ENCODE measurements at regions not wholly inside any gene's neighbourhood (a gene's known extent, or its start where the extent isn't known, plus 50 kb on each side); places are given as distances from the start of the nearest gene placed in this dataset.
"Not testable (repeated sequence)": the region's sequence is repeated elsewhere in the genome, so short reads cannot be mapped to it uniquely, and the experiment has no call there.

GRCh38 chr6:815348-815738, 122.4 kb upstream of the EXOC2 start:
- H3K27me3 ChIP-seq (ENCODE audit: control insufficient read depth, insufficient read depth, low read length): peaks cover 2% of the 10 kb centered on the region
- H3K36me3 ChIP-seq (ENCODE audit: control insufficient read depth, insufficient read depth, low read length): no peaks in the 10 kb centered on the region
- no peak for DNase-seq
- H3K4me1 ChIP-seq (ENCODE audit: control insufficient read depth, insufficient read depth, low read length): peaks cover 16% of the 10 kb centered on the region
- 100% methylated on average over 1 of the region's 3 CpGs for WGBS (ENCODE audit: insufficient coverage, low lambda C conversion rate)
- H3K4me3 ChIP-seq (ENCODE audit: low read length): no peak overlapping the region
- H3K9me3 ChIP-seq (ENCODE audit: control insufficient read depth, low read depth, low read length): no peaks in the 10 kb centered on the region
- no peak overlapping the region for H3K27ac ChIP-seq (ENCODE audit: low read length)

GRCh38 chr6:814378-815347, 121.7 kb upstream of the EXOC2 start:
- Histone ChIP-seq H3K27me3 (ENCODE audit: control insufficient read depth, insufficient read depth, low read length) (peaks cover 2% of the 10 kb centered on the region), H3K9me3 (ENCODE audit: control insufficient read depth, low read depth, low read length) (no peaks in the 10 kb centered on the region), H3K4me1 (ENCODE audit: control insufficient read depth, insufficient read depth, low read length) (peaks cover 14% of the 10 kb centered on the region), H3K4me3 (ENCODE audit: low read length) (no peak overlapping the region), H3K36me3 (ENCODE audit: control insufficient read depth, insufficient read depth, low read length) (no peaks in the 10 kb centered on the region), H3K27ac (ENCODE audit: low read length) (no peak overlapping the region)
- WGBS (ENCODE audit: insufficient coverage, low lambda C conversion rate): 100% methylated on average over 1 of the region's 14 CpGs
- DNase-seq: no peak

GRCh38 chr6:811831-812230, 118.9 kb upstream of the EXOC2 start:
- Histone ChIP-seq H3K27ac (ENCODE audit: low read length) (no peak overlapping the region), H3K27me3 (ENCODE audit: control insufficient read depth, insufficient read depth, low read length) (peaks cover 5% of the 10 kb centered on the region), H3K9me3 (ENCODE audit: control insufficient read depth, low read depth, low read length) (no peaks in the 10 kb centered on the region), H3K4me1 (ENCODE audit: control insufficient read depth, insufficient read depth, low read length) (no peaks in the 10 kb centered on the region), H3K36me3 (ENCODE audit: control insufficient read depth, insufficient read depth, low read length) (no peaks in the 10 kb centered on the region), H3K4me3 (ENCODE audit: low read length) (no peak overlapping the region)
- DNase-seq: no peak
- no CpG with 5 or more reads among the region's 2 CpGs for WGBS (ENCODE audit: insufficient coverage, low lambda C conversion rate)

- 80% methylated on average over 1 of the region's 1 CpG for WGBS (ENCODE audit: insufficient coverage, low lambda C conversion rate)
- no peaks in the 10 kb centered on the region for H3K36me3 ChIP-seq (ENCODE audit: control insufficient read depth, insufficient read depth, low read length)
- no peak overlapping the region for H3K27ac ChIP-seq (ENCODE audit: low read length)
- H3K4me3 ChIP-seq (ENCODE audit: low read length): no peak overlapping the region
- H3K9me3 ChIP-seq (ENCODE audit: control insufficient read depth, low read depth, low read length): no peaks in the 10 kb centered on the region
- no peak for DNase-seq
- no peaks in the 10 kb centered on the region for H3K4me1 ChIP-seq (ENCODE audit: control insufficient read depth, insufficient read depth, low read length)
- peaks cover 5% of the 10 kb centered on the region for H3K27me3 ChIP-seq (ENCODE audit: control insufficient read depth, insufficient read depth, low read length)
Observed at GRCh38 chr6:811191-811590, 118.3 kb upstream of the EXOC2 start.

GRCh38 chr6:804771-805170, 111.8 kb upstream of the EXOC2 start:
- no peak overlapping the region for H3K27ac ChIP-seq (ENCODE audit: low read length)
- H3K4me3 ChIP-seq (ENCODE audit: low read length): no peak overlapping the region
- no peaks in the 10 kb centered on the region for H3K4me1 ChIP-seq (ENCODE audit: control insufficient read depth, insufficient read depth, low read length)
- no peak for DNase-seq
- H3K36me3 ChIP-seq (ENCODE audit: control insufficient read depth, insufficient read depth, low read length): no peaks in the 10 kb centered on the region
- peaks cover 15% of the 10 kb centered on the region for H3K27me3 ChIP-seq (ENCODE audit: control insufficient read depth, insufficient read depth, low read length)
- 96% methylated on average over 4 of the region's 10 CpGs for WGBS (ENCODE audit: insufficient coverage, low lambda C conversion rate)
- H3K9me3 ChIP-seq (ENCODE audit: control insufficient read depth, low read depth, low read length): no peaks in the 10 kb centered on the region

GRCh38 chr6:804317-804716, 111.4 kb upstream of the EXOC2 start:
- no peaks in the 10 kb centered on the region for H3K36me3 ChIP-seq (ENCODE audit: control insufficient read depth, insufficient read depth, low read length)
- no peaks in the 10 kb centered on the region for H3K9me3 ChIP-seq (ENCODE audit: control insufficient read depth, low read depth, low read length)
- DNase-seq: no peak
- no CpG with 5 or more reads among the region's 13 CpGs for WGBS (ENCODE audit: insufficient coverage, low lambda C conversion rate)
- no peaks in the 10 kb centered on the region for H3K4me1 ChIP-seq (ENCODE audit: control insufficient read depth, insufficient read depth, low read length)
- H3K27ac ChIP-seq (ENCODE audit: low read length): no peak overlapping the region
- peaks cover 18% of the 10 kb centered on the region for H3K27me3 ChIP-seq (ENCODE audit: control insufficient read depth, insufficient read depth, low read length)
- no peak overlapping the region for H3K4me3 ChIP-seq (ENCODE audit: low read length)

GRCh38 chr6:803191-803977, 110.4 kb upstream of the EXOC2 start:
- no peak for DNase-seq
- peaks cover 18% of the 10 kb centered on the region for H3K27me3 ChIP-seq (ENCODE audit: control insufficient read depth, insufficient read depth, low read length)
- 90% methylated on average over 2 of the region's 11 CpGs for WGBS (ENCODE audit: insufficient coverage, low lambda C conversion rate)
- no peaks in the 10 kb centered on the region for H3K4me1 ChIP-seq (ENCODE audit: control insufficient read depth, insufficient read depth, low read length)
- H3K36me3 ChIP-seq (ENCODE audit: control insufficient read depth, insufficient read depth, low read length): no peaks in the 10 kb centered on the region
- H3K27ac ChIP-seq (ENCODE audit: low read length): no peak overlapping the region
- no peak overlapping the region for H3K4me3 ChIP-seq (ENCODE audit: low read length)
- no peaks in the 10 kb centered on the region for H3K9me3 ChIP-seq (ENCODE audit: control insufficient read depth, low read depth, low read length)

GRCh38 chr6:802701-803100, 109.8 kb upstream of the EXOC2 start:
- Histone ChIP-seq H3K27me3 (ENCODE audit: control insufficient read depth, insufficient read depth, low read length) (peaks cover 20% of the 10 kb centered on the region), H3K4me3 (ENCODE audit: low read length) (no peak overlapping the region), H3K4me1 (ENCODE audit: control insufficient read depth, insufficient read depth, low read length) (no peaks in the 10 kb centered on the region), H3K36me3 (ENCODE audit: control insufficient read depth, insufficient read depth, low read length) (no peaks in the 10 kb centered on the region), H3K9me3 (ENCODE audit: control insufficient read depth, low read depth, low read length) (no peaks in the 10 kb centered on the region), H3K27ac (ENCODE audit: low read length) (no peak overlapping the region)
- no peak for DNase-seq
- WGBS (ENCODE audit: insufficient coverage, low lambda C conversion rate): 95% methylated on average over 4 of the region's 9 CpGs

GRCh38 chr6:802223-802622, 109.3 kb upstream of the EXOC2 start:
- peaks cover 20% of the 10 kb centered on the region for H3K27me3 ChIP-seq (ENCODE audit: control insufficient read depth, insufficient read depth, low read length)
- H3K9me3 ChIP-seq (ENCODE audit: control insufficient read depth, low read depth, low read length); DNase-seq; H3K4me3 ChIP-seq (ENCODE audit: low read length); H3K36me3 ChIP-seq (ENCODE audit: control insufficient read depth, insufficient read depth, low read length); H3K27ac ChIP-seq (ENCODE audit: low read length); H3K4me1 ChIP-seq (ENCODE audit: control insufficient read depth, insufficient read depth, low read length): not testable (repeated sequence)
- no CpG with 5 or more reads among the region's 10 CpGs for WGBS (ENCODE audit: insufficient coverage, low lambda C conversion rate)

GRCh38 chr6:799769-800168, 106.8 kb upstream of the EXOC2 start:
- H3K27me3 ChIP-seq (ENCODE audit: control insufficient read depth, insufficient read depth, low read length): peaks cover 31% of the 10 kb centered on the region
- WGBS (ENCODE audit: insufficient coverage, low lambda C conversion rate): no CpG with 5 or more reads among the region's 6 CpGs
- H3K36me3 ChIP-seq (ENCODE audit: control insufficient read depth, insufficient read depth, low read length): no peaks in the 10 kb centered on the region
- H3K27ac ChIP-seq (ENCODE audit: low read length): no peak overlapping the region
- no peaks in the 10 kb centered on the region for H3K4me1 ChIP-seq (ENCODE audit: control insufficient read depth, insufficient read depth, low read length)
- no peak overlapping the region for H3K4me3 ChIP-seq (ENCODE audit: low read length)
- no peak for DNase-seq
- no peaks in the 10 kb centered on the region for H3K9me3 ChIP-seq (ENCODE audit: control insufficient read depth, low read depth, low read length)
